ENCODE measurements at regions not wholly inside any gene's neighbourhood (a gene's known extent, or its start where the extent isn't known, plus 50 kb on each side); places are given as distances from the start of the nearest gene placed in this dataset.

GRCh38 chr11:15875943-15876342, 480.4 kb downstream of the SOX6 start:
- H3K9ac ChIP-seq (ENCODE audit: low read length): no peak overlapping the region
- intact Hi-C loops (cut with micrococcal nuclease): no loop called here
- BruUV-seq (replicated peaks): no TSS peak
- H4K20me1 ChIP-seq (ENCODE audit: insufficient read depth): no peaks in the 10 kb centered on the region
- peaks cover 19% of the 10 kb centered on the region; the same call in 1 of the 2 replicates for H3K27me3 ChIP-seq (ENCODE audit: insufficient read depth, low read length)
- ATAC-seq (no peak), DNase-seq (ENCODE audit: low read depth, low spot score) (no peak)
- no peaks in the 10 kb centered on the region for H3K36me3 ChIP-seq (ENCODE audit: control insufficient read depth in 1 of 2, insufficient read depth in 2 of 2, low read length in 2 of 2)
- ChIA-PET RAD21 (ENCODE audit: low non-redundant PET in 1 of 2, low total read pairs in 2 of 2, uncharacterized antibody in 2 of 2, unreplicated experiment in 2 of 2) (no interaction called here), POLR2A (no interaction called here), CTCF (no interaction called here)
- no peak overlapping the region for H3K27ac ChIP-seq (ENCODE audit: low read depth, low read length)
- H3K4me1 ChIP-seq (ENCODE audit: control insufficient read depth in 1 of 2, insufficient read depth in 2 of 2, low read length in 2 of 2): no peaks in the 10 kb centered on the region
- H3K4me3 ChIP-seq (replicated peaks in 1 of 2; ENCODE audit: low read depth in 1 of 2, low read length in 2 of 2): no peak overlapping the region
- TF ChIP-seq TCF7L2 (IDR thresholded peaks at IDR 0.05; ENCODE audit: borderline replicate concordance, extremely low read depth, insufficient read depth, insufficient read length) (no peak), FOSL1 (IDR thresholded peaks at IDR 0.05; ENCODE audit: low read depth) (no peak), REST (IDR thresholded peaks at IDR 0.05; ENCODE audit: low read depth) (no peak), POLR2A (IDR thresholded peaks at IDR 0.05; ENCODE audit: borderline replicate concordance, extremely low read depth, insufficient read depth, insufficient read length) (no peak), CBX3 (IDR thresholded peaks at IDR 0.05; ENCODE audit: low read depth) (no peak), CTCF (IDR thresholded peaks at IDR 0.05 in 2 of 3, conservative IDR thresholded peaks at IDR 0.05 in 1 of 3; ENCODE audit: borderline replicate concordance in 1 of 3, insufficient read depth in 1 of 3, low read depth in 2 of 3, low read length in 2 of 3) (no peak), RAD21 (IDR thresholded peaks at IDR 0.05; ENCODE audit: low read depth) (no peak), EZH2 (IDR thresholded peaks at IDR 0.05) (no peak), YY1 (IDR thresholded peaks at IDR 0.05; ENCODE audit: extremely low read depth, insufficient replicate concordance, low read depth, low read length) (no peak), JUND (IDR thresholded peaks at IDR 0.05) (no peak), MAX (IDR thresholded peaks at IDR 0.05) (no peak), POLR2AphosphoS5 (IDR thresholded peaks at IDR 0.05; ENCODE audit: low read depth, low read length) (no peak), SRF (IDR thresholded peaks at IDR 0.05; ENCODE audit: low read depth) (no peak), EGR1 (IDR thresholded peaks at IDR 0.05; ENCODE audit: low read depth) (no peak), CEBPB (IDR thresholded peaks at IDR 0.05; ENCODE audit: low read depth) (no peak), EZH2phosphoT487 (IDR thresholded peaks at IDR 0.05; ENCODE audit: borderline replicate concordance) (no peak), ELF1 (IDR thresholded peaks at IDR 0.05; ENCODE audit: borderline replicate concordance, low read depth) (no peak), SIN3A (IDR thresholded peaks at IDR 0.05; ENCODE audit: low read depth) (no peak)
- H3K4me2 ChIP-seq (ENCODE audit: low read length): no peak overlapping the region
- no peaks in the 10 kb centered on the region for H3K9me2 ChIP-seq (ENCODE audit: insufficient read depth)
- no peaks in the 10 kb centered on the region for H3K79me2 ChIP-seq (ENCODE audit: insufficient read depth, low read length)
- no peaks in the 10 kb centered on the region for H3K9me3 ChIP-seq (ENCODE audit: control insufficient read depth in 1 of 2, insufficient read depth in 1 of 2, low read depth in 1 of 2, low read length in 2 of 2)
- H2AFZ ChIP-seq (ENCODE audit: low read depth, low read length, poor library complexity, severe bottlenecking): no peak overlapping the region

Measured in HCT116 (cell line).